K562 (cell line): ENCODE measurements at regions not wholly inside any gene's neighbourhood (a gene's known extent, or its start where the extent isn't known, plus 50 kb on each side); places are given as distances from the start of the nearest gene placed in this dataset.
A peak's percentile ranks its signal among the peaks of the same experiment; 100 is the strongest.

Experiments
- NRF1 ChIP-seq, 2 experiments: fragments of 450-650 bp; IDR thresholded peaks in 1 of 2; conservative IDR thresholded peaks in 1 of 2; 2 replicates each; pipeline ENCODE4 v1.6.1; 2014; ENCODE audit warnings: mild to moderate bottlenecking in 2 of 2
- RAD21 ChIP-seq, 2 experiments: fragments of 250-450 bp in 1 of 2; fragments of 450-650 bp in 1 of 2; sonication (Bioruptor Pico) in 1 of 2; formaldehyde crosslinking in 1 of 2; IDR thresholded peaks in 1 of 2; conservative IDR thresholded peaks in 1 of 2; 2 replicates each; pipeline versions ENCODE4 v1.4.0 to v1.8.0; 2020 to 2022; ENCODE audit warnings: mild to moderate bottlenecking in 2 of 2, moderate library complexity in 1 of 2
- TF ChIP-seq, protein P1 (sequence below): fragments of 450-650 bp; IDR thresholded peaks from 2 replicates; pipeline ENCODE4 v1.7.0; 2016; ENCODE audit warnings: borderline replicate concordance
- TF ChIP-seq, protein P2 (sequence below): sonication (generic); formaldehyde crosslinking; IDR thresholded peaks from 2 replicates; pipeline ENCODE4 v1.8.1; 2022; ENCODE audit warnings: missing genetic modification reagents
- TF ChIP-seq, protein P3 (sequence below), 3 experiments: IDR thresholded peaks in 2 of 3; conservative IDR thresholded peaks in 1 of 3; 2 replicates each; pipeline ENCODE4 v1.5.1; 2011 to 2012; ENCODE audit warnings: low read length in 3 of 3, mild to moderate bottlenecking in 3 of 3, control low read depth in 2 of 3, improper control_type of control experiment in 1 of 3, inconsistent platforms in 1 of 3, low read depth in 1 of 3, mixed read lengths in 1 of 3, moderate library complexity in 1 of 3; ENCODE audit not compliant: insufficient read depth in 2 of 3
- TF ChIP-seq, protein P4 (sequence below): fragments of 250-450 bp; sonication (Bioruptor Pico); IDR thresholded peaks from 2 replicates; pipeline ENCODE4 v1.4.0; 2020

DNA sequence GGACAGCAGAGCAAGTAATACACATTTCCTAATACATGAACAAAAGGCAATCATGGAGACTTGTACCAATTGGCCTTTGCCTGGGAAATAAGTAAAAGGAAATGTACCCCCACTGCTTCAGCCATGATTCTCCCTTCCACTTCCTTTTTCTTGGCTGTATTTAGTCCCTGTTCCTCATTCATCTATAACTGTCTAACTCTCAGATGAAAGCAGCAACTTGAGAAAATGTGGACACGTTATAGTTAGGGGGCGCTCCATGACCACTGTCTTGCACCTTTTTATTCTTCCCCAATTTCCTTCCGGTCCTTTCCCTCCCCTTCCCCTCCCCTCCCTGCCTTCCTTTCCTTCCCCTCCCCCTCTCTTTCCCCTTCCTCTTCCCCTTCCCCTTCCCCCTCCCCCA, 61.3 kb upstream of the BARX2 start (continued):
- TF ChIP-seq, protein P1, sequence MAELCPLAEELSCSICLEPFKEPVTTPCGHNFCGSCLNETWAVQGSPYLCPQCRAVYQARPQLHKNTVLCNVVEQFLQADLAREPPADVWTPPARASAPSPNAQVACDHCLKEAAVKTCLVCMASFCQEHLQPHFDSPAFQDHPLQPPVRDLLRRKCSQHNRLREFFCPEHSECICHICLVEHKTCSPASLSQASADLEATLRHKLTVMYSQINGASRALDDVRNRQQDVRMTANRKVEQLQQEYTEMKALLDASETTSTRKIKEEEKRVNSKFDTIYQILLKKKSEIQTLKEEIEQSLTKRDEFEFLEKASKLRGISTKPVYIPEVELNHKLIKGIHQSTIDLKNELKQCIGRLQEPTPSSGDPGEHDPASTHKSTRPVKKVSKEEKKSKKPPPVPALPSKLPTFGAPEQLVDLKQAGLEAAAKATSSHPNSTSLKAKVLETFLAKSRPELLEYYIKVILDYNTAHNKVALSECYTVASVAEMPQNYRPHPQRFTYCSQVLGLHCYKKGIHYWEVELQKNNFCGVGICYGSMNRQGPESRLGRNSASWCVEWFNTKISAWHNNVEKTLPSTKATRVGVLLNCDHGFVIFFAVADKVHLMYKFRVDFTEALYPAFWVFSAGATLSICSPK = no peak
- TF ChIP-seq, protein P2, sequence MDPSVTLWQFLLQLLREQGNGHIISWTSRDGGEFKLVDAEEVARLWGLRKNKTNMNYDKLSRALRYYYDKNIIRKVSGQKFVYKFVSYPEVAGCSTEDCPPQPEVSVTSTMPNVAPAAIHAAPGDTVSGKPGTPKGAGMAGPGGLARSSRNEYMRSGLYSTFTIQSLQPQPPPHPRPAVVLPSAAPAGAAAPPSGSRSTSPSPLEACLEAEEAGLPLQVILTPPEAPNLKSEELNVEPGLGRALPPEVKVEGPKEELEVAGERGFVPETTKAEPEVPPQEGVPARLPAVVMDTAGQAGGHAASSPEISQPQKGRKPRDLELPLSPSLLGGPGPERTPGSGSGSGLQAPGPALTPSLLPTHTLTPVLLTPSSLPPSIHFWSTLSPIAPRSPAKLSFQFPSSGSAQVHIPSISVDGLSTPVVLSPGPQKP (CRISPR knock-in tag) = no peak
- TF ChIP-seq NRF1 (conservative IDR thresholded peaks at IDR 0.05 in 1 of 2, IDR thresholded peaks at IDR 0.05 in 1 of 2) (no peak), RAD21 (CRISPR knock-in tag; conservative IDR thresholded peaks at IDR 0.05 in 1 of 2, IDR thresholded peaks at IDR 0.05 in 1 of 2) (no peak)
- TF ChIP-seq, protein P3, sequence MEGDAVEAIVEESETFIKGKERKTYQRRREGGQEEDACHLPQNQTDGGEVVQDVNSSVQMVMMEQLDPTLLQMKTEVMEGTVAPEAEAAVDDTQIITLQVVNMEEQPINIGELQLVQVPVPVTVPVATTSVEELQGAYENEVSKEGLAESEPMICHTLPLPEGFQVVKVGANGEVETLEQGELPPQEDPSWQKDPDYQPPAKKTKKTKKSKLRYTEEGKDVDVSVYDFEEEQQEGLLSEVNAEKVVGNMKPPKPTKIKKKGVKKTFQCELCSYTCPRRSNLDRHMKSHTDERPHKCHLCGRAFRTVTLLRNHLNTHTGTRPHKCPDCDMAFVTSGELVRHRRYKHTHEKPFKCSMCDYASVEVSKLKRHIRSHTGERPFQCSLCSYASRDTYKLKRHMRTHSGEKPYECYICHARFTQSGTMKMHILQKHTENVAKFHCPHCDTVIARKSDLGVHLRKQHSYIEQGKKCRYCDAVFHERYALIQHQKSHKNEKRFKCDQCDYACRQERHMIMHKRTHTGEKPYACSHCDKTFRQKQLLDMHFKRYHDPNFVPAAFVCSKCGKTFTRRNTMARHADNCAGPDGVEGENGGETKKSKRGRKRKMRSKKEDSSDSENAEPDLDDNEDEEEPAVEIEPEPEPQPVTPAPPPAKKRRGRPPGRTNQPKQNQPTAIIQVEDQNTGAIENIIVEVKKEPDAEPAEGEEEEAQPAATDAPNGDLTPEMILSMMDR (IDR thresholded peaks at IDR 0.05 in 2 of 3, conservative IDR thresholded peaks at IDR 0.05 in 1 of 3; ENCODE audit: insufficient read depth in 2 of 3, low read depth in 1 of 3, low read length in 3 of 3) = peak in 1 of 3 experiments; percentile 9; a peak in 1 of 6 replicates
- TF ChIP-seq, protein P4, sequence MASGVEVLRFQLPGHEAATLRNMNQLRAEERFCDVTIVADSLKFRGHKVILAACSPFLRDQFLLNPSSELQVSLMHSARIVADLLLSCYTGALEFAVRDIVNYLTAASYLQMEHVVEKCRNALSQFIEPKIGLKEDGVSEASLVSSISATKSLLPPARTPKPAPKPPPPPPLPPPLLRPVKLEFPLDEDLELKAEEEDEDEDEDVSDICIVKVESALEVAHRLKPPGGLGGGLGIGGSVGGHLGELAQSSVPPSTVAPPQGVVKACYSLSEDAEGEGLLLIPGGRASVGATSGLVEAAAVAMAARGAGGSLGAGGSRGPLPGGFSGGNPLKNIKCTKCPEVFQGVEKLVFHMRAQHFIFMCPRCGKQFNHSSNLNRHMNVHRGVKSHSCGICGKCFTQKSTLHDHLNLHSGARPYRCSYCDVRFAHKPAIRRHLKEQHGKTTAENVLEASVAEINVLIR (CRISPR knock-in tag) = no peak
